CD14-positive monocyte (primary cell): ENCODE measurements at regions not wholly inside any gene's neighbourhood (a gene's known extent, or its start where the extent isn't known, plus 50 kb on each side); places are given as distances from the start of the nearest gene placed in this dataset.

Experiments
- DNase-seq, 3 donors: peaks; one replicate each; pipeline ENCODE4 v3.0.0-alpha.2; 2011 to 2022
- H2AFZ ChIP-seq: 2 replicates; pipeline ENCODE4 v1.6.0; 2012; ENCODE audit warnings: mild to moderate bottlenecking, low read depth, low read length, inconsistent platforms; ENCODE audit not compliant: insufficient read depth, poor library complexity, severe bottlenecking
- H3K27ac ChIP-seq, 2 donors: 1 replicate in 1 of 2; 2 replicates in 1 of 2; pipeline ENCODE4 v1.5.1; 2012 to 2013; ENCODE audit warnings: low read length in 2 of 2, control low read depth in 1 of 2, inconsistent platforms in 1 of 2, low read depth in 1 of 2, mild to moderate bottlenecking in 1 of 2
- H3K27me3 ChIP-seq, 2 donors: one replicate each; pipeline versions ENCODE4 v1.6.0 to v1.6.1; 2011 to 2013; ENCODE audit warnings: low read length in 2 of 2; ENCODE audit not compliant: control insufficient read depth in 2 of 2, insufficient read depth in 2 of 2
- H3K36me3 ChIP-seq, 2 donors: replicated peaks in 1 of 2; 1 replicate in 1 of 2; 2 replicates in 1 of 2; pipeline versions ENCODE4 v1.5.1 to v1.6.1; 2012 to 2013; ENCODE audit warnings: low read length in 2 of 2, control low read depth in 1 of 2, inconsistent platforms in 1 of 2, mild to moderate bottlenecking in 1 of 2; ENCODE audit not compliant: insufficient read depth in 2 of 2, control insufficient read depth in 1 of 2
- H3K4me1 ChIP-seq, 2 donors: 1 replicate in 1 of 2; 2 replicates in 1 of 2; pipeline versions ENCODE4 v1.5.1 to v1.6.1; 2012 to 2013; ENCODE audit warnings: low read length in 2 of 2, control low read depth in 1 of 2, inconsistent platforms in 1 of 2, mild to moderate bottlenecking in 1 of 2, moderate library complexity in 1 of 2; ENCODE audit not compliant: insufficient read depth in 2 of 2, control insufficient read depth in 1 of 2
- H3K4me2 ChIP-seq: replicated peaks from 2 replicates; pipeline ENCODE3; 2012; ENCODE audit warnings: low read length, moderate library complexity, mild to moderate bottlenecking; ENCODE audit not compliant: poor library complexity, severe bottlenecking; ENCODE audit errors: extremely low read depth
- H3K4me3 ChIP-seq, 3 experiments: fragments of 200-600 bp in 1 of 3; sonication (generic) in 1 of 3; replicated peaks in 1 of 3; 1 replicate in 2 of 3; 2 replicates in 1 of 3; pipeline ENCODE4 v1.5.1; 2011 to 2013; ENCODE audit warnings: low read length in 3 of 3, mild to moderate bottlenecking in 3 of 3, control low read depth in 2 of 3, low read depth in 2 of 3, inconsistent platforms in 1 of 3, moderate library complexity in 1 of 3
- H3K79me2 ChIP-seq: 2 replicates; pipeline ENCODE4 v1.6.0; 2012; ENCODE audit warnings: mild to moderate bottlenecking, control low read depth, inconsistent platforms, low read length, moderate library complexity; ENCODE audit not compliant: insufficient read depth
- H3K9ac ChIP-seq: 2 replicates; pipeline ENCODE4 v1.6.0; 2017; ENCODE audit warnings: low read length, mild to moderate bottlenecking; ENCODE audit not compliant: insufficient read depth, poor library complexity, severe bottlenecking
- H3K9me3 ChIP-seq, 2 donors: replicated peaks in 1 of 2; 1 replicate in 1 of 2; 2 replicates in 1 of 2; pipeline versions ENCODE4 v1.5.1 to v1.6.1; 2012 to 2013; ENCODE audit warnings: low read length in 2 of 2, control low read depth in 1 of 2; ENCODE audit not compliant: control insufficient read depth in 1 of 2, insufficient read depth in 1 of 2
- H4K20me1 ChIP-seq: 2 replicates; pipeline ENCODE4 v1.6.0; 2012; ENCODE audit warnings: mild to moderate bottlenecking, low read length, control low read depth, moderate library complexity; ENCODE audit not compliant: insufficient read depth
- H3K27ac Mint-ChIP-seq, 7 donors: one replicate each; pipeline ENCODE4 v1.8.0; 2020; ENCODE audit warnings: mild to moderate bottlenecking in 7 of 7, mixed read lengths in 7 of 7, moderate library complexity in 6 of 7, inconsistent platforms in 2 of 7
- H3K27me3 Mint-ChIP-seq, 3 donors: one replicate each; pipeline ENCODE4 v1.8.0; 2021 to 2022; ENCODE audit warnings: low read depth in 3 of 3, mild to moderate bottlenecking in 3 of 3, mixed read lengths in 3 of 3, moderate library complexity in 3 of 3, inconsistent platforms in 1 of 3
- H3K36me3 Mint-ChIP-seq, 2 donors: one replicate each; pipeline ENCODE4 v1.8.0; 2020; ENCODE audit warnings: mixed read lengths in 2 of 2, inconsistent platforms in 1 of 2, mild to moderate bottlenecking in 1 of 2
- H3K4me1 Mint-ChIP-seq: one replicate; pipeline ENCODE4 v1.8.0; 2020; ENCODE audit warnings: mild to moderate bottlenecking, mixed read lengths
- H3K4me3 Mint-ChIP-seq, 2 donors: one replicate each; pipeline ENCODE4 v1.8.0; 2020; ENCODE audit warnings: mild to moderate bottlenecking in 2 of 2, mixed read lengths in 2 of 2, moderate library complexity in 1 of 2
- H3K9me3 Mint-ChIP-seq, 7 donors: one replicate each; pipeline ENCODE4 v1.8.0; 2020 to 2022; ENCODE audit warnings: mixed read lengths in 7 of 7, mild to moderate bottlenecking in 6 of 7, moderate library complexity in 6 of 7, inconsistent platforms in 2 of 7
- CTCF ChIP-seq: fragments of 200-600 bp; IDR thresholded peaks from one replicate; pipeline ENCODE4 v1.8.0; 2022; ENCODE audit warnings: antibody characterized with exemption, mild to moderate bottlenecking
- WGBS: methylation state at CpG from one replicate; pipeline ENCODE4 v1.1.5; 2013; ENCODE audit warnings: missing lambda C conversion rate; ENCODE audit not compliant: insufficient coverage; 5-methylcytosine and 5-hydroxymethylcytosine counted together
- intact Hi-C, 2 donors: fragments of 100-400 bp; cut with micrococcal nuclease; formaldehyde crosslinking; loops; one replicate each; pipeline versions ENCODE4 v1.15.0 to v1.15.1; 2023

GRCh38 chr7:121576148-121576917 is 180.2 kb upstream of the FAM3C start:
- Mint-ChIP-seq H3K9me3 (peaks cover 0 to 3% (median 0%) of the 10 kb centered on the region in 7 donors), H3K36me3 (no peaks in the 10 kb centered on the region), H3K27me3 (peaks cover 2 to 6% (median 3%) of the 10 kb centered on the region in 3 donors), H3K4me1 (no peaks in the 10 kb centered on the region), H3K27ac (peak overlapping the region in 1 of 7 donors; percentile 54), H3K4me3 (no peak overlapping the region)
- H3K9me3 ChIP-seq: no peaks in the 10 kb centered on the region
- WGBS: 63% methylated on average over 2 of the region's 6 CpGs
- H2AFZ ChIP-seq: no peak overlapping the region
- H3K4me1 ChIP-seq: no peaks in the 10 kb centered on the region
- TF ChIP-seq CTCF: no peak
- DNase-seq: no peak
- H4K20me1 ChIP-seq: no peaks in the 10 kb centered on the region
- no peak overlapping the region for H3K9ac ChIP-seq
- H3K27ac ChIP-seq: no peak overlapping the region
- no peak overlapping the region for H3K4me3 ChIP-seq
- H3K27me3 ChIP-seq: no peaks in the 10 kb centered on the region
- no peak overlapping the region for H3K4me2 ChIP-seq
- no peaks in the 10 kb centered on the region for H3K36me3 ChIP-seq
- no peaks in the 10 kb centered on the region for H3K79me2 ChIP-seq
- intact Hi-C loops: no loop called here

- DNase-seq: no peak
- no peak for TF ChIP-seq CTCF
- H3K4me1 ChIP-seq: no peaks in the 10 kb centered on the region
- no peak overlapping the region for H3K9ac ChIP-seq
- Mint-ChIP-seq H3K9me3 (peaks cover 0 to 2% (median 0%) of the 10 kb centered on the region in 7 donors), H3K4me1 (no peaks in the 10 kb centered on the region), H3K27me3 (peaks cover 2 to 6% (median 3%) of the 10 kb centered on the region in 3 donors), H3K36me3 (no peaks in the 10 kb centered on the region), H3K4me3 (no peak overlapping the region), H3K27ac (no peak overlapping the region)
- H3K79me2 ChIP-seq: no peaks in the 10 kb centered on the region
- no peak overlapping the region for H3K27ac ChIP-seq
- no CpG with 5 or more reads among the region's 1 CpG for WGBS
- no peak overlapping the region for H3K4me3 ChIP-seq
- intact Hi-C loops: no loop called here
- no peak overlapping the region for H3K4me2 ChIP-seq
- no peak overlapping the region for H2AFZ ChIP-seq
- no peaks in the 10 kb centered on the region for H3K27me3 ChIP-seq
- H3K36me3 ChIP-seq: no peaks in the 10 kb centered on the region
- no peaks in the 10 kb centered on the region for H4K20me1 ChIP-seq
- H3K9me3 ChIP-seq: no peaks in the 10 kb centered on the region
Observed at GRCh38 chr7:121575194-121575765, 179.2 kb upstream of the FAM3C start.
